Eye (tissue), 1 donor: ENCODE measurements at regions not wholly inside any gene's neighbourhood (a gene's known extent, or its start where the extent isn't known, plus 50 kb on each side); places are given as distances from the start of the nearest gene placed in this dataset.

ENCODE experiments used
- DNase-seq: peaks from one replicate; pipeline ENCODE4 v3.0.0-alpha.2; 2015

- no peak for DNase-seq
Measured at GRCh38 chr5:163366757-163367156, 70.6 kb upstream of the CCNG1 start.

GRCh38 chr5:163369776-163370385, 67.5 kb upstream of the CCNG1 start:
- no peak for DNase-seq

GRCh38 chr5:163373436-163374084, 63.8 kb upstream of the CCNG1 start:
- DNase-seq, result no peak

GRCh38 chr5:163377982-163378381, 59.4 kb upstream of the CCNG1 start:
- no peak for DNase-seq

GRCh38 chr5:163379298-163380155, 57.9 kb upstream of the CCNG1 start:
- no peak for DNase-seq

GRCh38 chr5:163381832-163382231, 55.6 kb upstream of the CCNG1 start:
- DNase-seq, result no peak

- DNase-seq, result no peak
Measured at GRCh38 chr5:163383754-163384153, 53.6 kb upstream of the CCNG1 start.

- DNase-seq, result no peak
Measured at GRCh38 chr5:163384669-163385068, 52.7 kb upstream of the CCNG1 start.

- no peak for DNase-seq
Measured at GRCh38 chr5:163385271-163385670, 52.1 kb upstream of the CCNG1 start.

- DNase-seq, result no peak
Measured at GRCh38 chr5:163385824-163386223, 51.6 kb upstream of the CCNG1 start.

GRCh38 chr5:163386352-163386751, 51.0 kb upstream of the CCNG1 start:
- no peak for DNase-seq

GRCh38 chr5:163387589-163388343, 49.6 kb upstream of the CCNG1 start:
- DNase-seq, result no peak
